GM12873 (cell line): ENCODE measurements at regions not wholly inside any gene's neighbourhood (a gene's known extent, or its start where the extent isn't known, plus 50 kb on each side); places are given as distances from the start of the nearest gene placed in this dataset.

Experiments
- CTCF ChIP-seq: IDR thresholded peaks from 2 replicates; pipeline ENCODE4 v1.5.1; 2012; ENCODE audit warnings: low read depth, mild to moderate bottlenecking, moderate library complexity, low read length, control low read depth; ENCODE audit not compliant: insufficient read depth; ENCODE audit errors: missing control alignments

GRCh38 chr9:10700915-10701314, 88.1 kb upstream of the PTPRD start:
- TF ChIP-seq CTCF: no peak

DNA sequence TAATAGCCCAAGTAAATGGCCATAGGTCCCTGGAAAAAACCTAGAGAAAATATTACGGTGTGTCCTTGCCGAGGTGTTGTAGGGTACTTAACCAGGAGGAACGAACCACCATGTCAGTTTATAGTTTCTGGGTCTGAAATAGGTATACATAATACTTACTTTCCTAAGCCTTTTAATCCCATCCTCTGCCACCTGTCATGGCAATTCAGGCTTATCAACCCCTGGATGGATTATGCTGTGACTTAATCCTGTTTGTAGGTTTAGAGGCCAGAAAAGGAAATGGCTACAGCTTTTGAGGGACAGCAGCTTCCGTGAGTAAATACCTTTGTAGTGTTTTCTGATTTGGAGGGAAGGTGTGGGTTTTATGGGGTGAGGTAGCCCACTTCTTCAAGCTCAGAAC, 89.1 kb upstream of the PTPRD start:
- TF ChIP-seq CTCF: no peak

DNA sequence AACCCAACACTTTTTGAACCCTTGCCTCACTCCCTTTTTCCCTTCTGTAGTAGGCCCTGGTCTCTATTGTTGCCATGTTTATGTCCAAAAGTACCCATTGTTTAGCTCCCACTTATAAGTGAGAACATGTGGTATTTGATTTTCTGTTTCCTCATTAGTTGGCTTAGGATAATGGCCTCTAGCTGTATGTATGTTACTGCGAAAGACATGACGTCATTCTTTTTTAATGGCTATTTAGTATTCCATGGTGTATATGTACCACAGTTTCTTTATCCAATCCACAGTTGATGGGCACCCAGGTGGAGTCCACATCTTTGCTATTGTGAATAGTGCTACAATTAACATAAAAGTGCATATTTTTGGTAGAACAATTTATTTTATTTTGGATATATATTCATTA, 90.3 kb upstream of the PTPRD start:
- no peak for TF ChIP-seq CTCF

DNA sequence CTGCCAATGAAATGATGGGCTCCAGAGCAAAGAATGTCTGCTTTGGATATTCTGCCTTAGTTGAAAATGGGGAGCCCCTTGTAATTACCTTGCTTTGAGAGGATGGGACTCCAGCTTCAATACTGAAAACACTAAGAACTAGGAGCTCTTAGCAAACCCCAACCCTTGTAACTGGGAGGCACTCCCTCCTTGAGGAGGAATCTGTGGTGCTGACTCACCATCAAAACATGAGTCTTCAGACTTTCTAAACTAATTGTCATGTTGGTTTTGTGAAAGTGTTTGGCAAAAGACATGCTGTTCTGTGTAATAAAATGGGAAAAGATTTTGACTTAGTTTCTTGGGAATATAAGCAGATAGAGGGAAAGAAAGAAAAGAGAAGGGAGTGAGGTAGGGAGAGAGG, 91.9 kb upstream of the PTPRD start:
- no peak for TF ChIP-seq CTCF

DNA sequence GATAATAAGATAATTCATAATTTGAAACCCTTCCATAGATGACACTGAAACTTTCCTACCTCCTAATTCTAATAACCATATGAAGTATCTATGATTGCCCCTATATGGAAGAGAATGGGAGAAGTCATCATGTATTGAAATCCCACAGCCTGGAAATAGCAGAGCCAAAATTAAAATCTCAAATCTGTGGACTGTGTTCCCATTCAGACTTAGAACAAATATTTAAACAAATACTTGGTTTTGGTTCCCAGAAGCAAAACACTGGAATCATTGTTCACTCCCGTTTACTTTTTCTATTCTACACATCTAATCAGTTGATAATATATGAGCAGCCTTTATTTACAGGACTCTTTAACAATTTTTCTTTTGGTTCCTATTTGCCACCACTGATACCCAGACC, 92.6 kb upstream of the PTPRD start:
- no peak for TF ChIP-seq CTCF

DNA sequence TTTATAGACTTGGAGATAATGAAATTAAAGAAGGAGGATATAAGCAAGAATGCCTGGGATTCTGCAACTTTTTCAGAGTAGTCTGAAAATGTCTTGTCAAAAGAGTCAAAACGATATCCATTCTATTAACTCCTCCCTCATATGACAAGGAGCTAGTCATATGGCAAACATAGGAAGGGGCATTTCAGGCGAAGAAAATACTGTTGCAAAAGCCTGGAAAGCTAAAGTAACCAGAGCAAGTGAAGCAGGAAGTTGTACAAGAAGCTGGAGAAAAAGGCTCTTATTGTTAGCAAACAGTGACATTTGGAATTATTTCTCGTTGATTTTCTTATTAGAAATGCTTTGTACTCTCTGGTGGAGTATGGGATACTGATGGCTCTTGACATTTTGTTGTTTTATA, 94.0 kb upstream of the PTPRD start:
- TF ChIP-seq CTCF: no peak

DNA sequence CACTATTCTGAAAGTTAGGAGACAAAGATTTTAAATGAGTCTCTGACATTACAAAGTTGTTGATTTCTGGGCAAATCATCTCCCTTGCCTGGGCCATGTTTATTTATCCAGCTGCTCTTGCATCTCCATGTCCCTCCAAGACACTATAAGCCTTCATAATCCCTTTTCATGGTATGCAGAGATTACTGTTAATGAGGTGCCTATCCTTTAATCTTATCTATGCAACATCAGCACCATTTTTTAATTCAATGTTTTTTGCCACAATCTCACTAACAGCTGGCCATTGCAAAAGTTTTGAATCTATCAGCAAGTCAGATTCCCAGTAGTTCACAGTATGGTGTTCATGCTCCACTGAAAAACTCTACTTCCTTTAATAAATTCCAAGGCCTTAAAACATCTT, 108.5 kb upstream of the PTPRD start:
- TF ChIP-seq CTCF: no peak

DNA sequence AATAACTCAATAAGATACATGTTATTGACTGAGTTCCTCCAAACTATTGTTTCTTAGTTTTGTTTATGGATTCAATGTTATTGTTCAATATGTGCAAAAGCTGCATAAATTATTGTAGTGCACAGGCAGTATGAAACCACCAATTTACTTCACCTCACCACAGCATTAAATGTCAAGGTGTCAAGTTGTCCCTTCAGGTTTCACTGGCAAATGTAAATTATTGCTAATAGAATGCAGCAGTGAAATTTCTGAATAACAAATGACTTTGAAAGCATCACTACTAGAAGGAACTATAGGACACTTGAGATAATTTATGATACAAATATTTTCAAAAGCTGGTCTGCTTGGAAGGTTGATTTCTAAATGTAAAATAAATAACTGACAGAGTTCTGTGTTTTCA, 116.4 kb upstream of the PTPRD start:
- no peak for TF ChIP-seq CTCF
